HEK293 (cell line): ENCODE measurements at regions not wholly inside any gene's neighbourhood (a gene's known extent, or its start where the extent isn't known, plus 50 kb on each side); places are given as distances from the start of the nearest gene placed in this dataset.

ENCODE experiments used
- ZBTB49 ChIP-seq: fragments of 450-650 bp; formaldehyde crosslinking; IDR thresholded peaks from 2 replicates; pipeline ENCODE4 v1.5.1; 2016; ENCODE audit warnings: missing biosample characterization, missing genetic modification characterization, low read depth
- ZNF561 ChIP-seq: fragments of 450-650 bp; IDR thresholded peaks from 2 replicates; pipeline ENCODE4 v1.5.1; 2018; ENCODE audit warnings: missing biosample characterization, missing genetic modification characterization, borderline replicate concordance

DNA sequence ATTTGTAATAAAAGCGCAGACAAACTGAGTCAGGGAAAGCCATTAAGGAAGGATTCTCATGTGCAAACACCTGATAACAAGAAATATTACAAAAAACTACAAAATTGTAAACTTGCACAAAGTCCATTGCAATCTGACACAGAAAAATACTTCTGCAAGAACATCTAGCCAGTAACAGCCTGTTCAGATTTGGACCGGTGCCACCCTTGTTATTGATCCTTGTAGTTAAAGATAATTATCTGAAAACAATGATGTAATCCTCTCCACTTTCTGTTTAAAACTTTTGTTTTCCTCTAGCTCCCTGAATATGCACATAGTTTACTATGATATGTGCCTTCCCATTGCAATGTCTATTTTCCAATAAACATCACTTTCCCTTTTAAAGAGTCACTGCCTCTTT is 1090.2 kb downstream of the PLOD2 start:
- no peak for TF ChIP-seq ZBTB49 (tag by site-specific recombination)
- no peak for TF ChIP-seq ZNF561
